ENCODE measurements at regions not wholly inside any gene's neighbourhood (a gene's known extent, or its start where the extent isn't known, plus 50 kb on each side); places are given as distances from the start of the nearest gene placed in this dataset.

GRCh38 chr14:71638523-71639196, 293.6 kb upstream of the RGS6 start:
- no peak for DNase-seq (ENCODE audit: low read depth)

GRCh38 chr14:71642715-71643114, 289.5 kb upstream of the RGS6 start:
- no peak for DNase-seq (ENCODE audit: low read depth)

DNA sequence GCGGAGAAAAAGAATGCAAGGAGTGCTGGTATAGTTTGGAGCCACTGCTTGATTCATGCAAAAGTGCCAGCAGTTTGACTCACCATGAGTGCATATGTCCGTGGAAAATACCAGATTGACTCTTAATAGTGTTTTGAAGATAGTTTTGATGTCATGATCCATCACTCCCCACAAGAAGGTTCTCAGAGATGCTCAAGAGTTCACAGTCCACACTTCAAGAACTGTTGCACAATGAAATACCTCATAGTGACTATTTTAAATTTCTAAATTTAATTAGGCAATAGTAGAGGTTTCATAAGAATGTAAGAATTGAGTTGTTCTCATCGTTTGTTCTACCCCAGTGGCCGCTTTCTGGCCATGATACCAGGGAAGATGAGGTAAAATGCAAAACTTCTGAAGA, 286.6 kb upstream of the RGS6 start:
- DNase-seq (ENCODE audit: low read depth): no peak

DNA sequence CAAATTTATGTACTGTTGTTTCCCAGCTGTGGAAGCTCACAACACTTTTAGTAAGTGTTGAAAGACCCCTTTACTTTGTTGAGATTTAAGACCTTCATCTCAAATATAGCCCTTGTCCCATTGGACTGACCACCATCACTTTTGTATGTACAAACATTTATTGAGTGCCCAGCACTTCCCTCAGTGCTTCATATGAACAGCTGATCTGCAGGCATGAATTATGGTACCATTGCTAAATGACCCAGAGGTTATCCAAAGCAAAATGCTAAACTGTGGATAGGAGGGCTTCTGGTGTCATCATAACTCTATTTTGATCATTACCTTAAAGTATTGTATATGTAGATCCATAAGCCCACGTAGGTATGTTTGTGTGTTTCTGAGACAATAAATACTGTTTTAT, 285.7 kb upstream of the RGS6 start:
- DNase-seq (ENCODE audit: low read depth): no peak

GRCh38 chr14:71647086-71647784, 285.0 kb upstream of the RGS6 start:
- DNase-seq (ENCODE audit: low read depth): no peak

DNA sequence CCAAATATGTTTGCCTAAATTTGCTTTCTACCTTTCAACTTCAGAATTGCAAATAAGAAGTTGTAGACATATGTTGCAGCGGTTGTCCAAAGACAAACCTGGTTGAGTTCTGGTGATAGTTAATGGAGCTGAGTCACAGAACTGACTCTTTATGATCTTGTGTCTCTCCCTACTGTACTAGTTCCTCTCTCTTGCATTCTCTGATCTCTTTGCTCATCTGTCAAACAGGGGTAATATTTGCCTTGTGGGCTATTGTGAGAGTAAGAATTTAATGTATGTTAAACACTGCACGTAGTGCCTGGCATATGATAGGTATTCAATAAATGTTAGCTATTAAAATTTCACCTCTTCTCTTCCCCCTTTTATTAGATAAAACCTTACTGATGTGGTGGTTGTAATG, 283.5 kb upstream of the RGS6 start:
- DNase-seq (ENCODE audit: low read depth): no peak

GRCh38 chr14:71650187-71650755, 282.0 kb upstream of the RGS6 start:
- DNase-seq (ENCODE audit: low read depth): no peak

DNA sequence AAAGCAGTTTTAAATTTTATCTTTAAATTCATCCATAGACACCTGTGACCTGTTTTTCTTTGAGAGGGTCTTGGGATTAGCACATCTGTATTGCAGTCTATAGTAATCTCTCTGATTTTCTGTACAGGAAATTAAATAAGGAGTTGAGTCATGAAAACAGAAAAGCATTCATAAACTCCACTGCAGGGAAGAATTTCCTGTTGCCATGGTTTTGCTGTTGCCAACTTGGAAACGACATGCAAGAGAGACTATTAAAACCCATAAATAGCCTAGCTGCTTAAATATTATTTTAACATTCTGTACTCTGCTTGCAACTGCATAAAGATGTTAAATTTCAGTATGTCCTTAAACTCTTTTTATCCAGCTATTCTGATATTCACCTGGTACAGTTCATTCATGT, 281.0 kb upstream of the RGS6 start:
- no peak for DNase-seq (ENCODE audit: low read depth)

GRCh38 chr14:71652368-71652767, 279.9 kb upstream of the RGS6 start:
- DNase-seq (ENCODE audit: low read depth): no peak

GRCh38 chr14:71654810-71655209, 277.4 kb upstream of the RGS6 start:
- no peak for DNase-seq (ENCODE audit: low read depth)

- no peak for DNase-seq (ENCODE audit: low read depth)
These were observed 273.9 kb upstream of the RGS6 start for GRCh38 chr14:71658261-71658860.

GRCh38 chr14:71659159-71659558, 273.1 kb upstream of the RGS6 start:
- DNase-seq (ENCODE audit: low read depth): no peak

DNA sequence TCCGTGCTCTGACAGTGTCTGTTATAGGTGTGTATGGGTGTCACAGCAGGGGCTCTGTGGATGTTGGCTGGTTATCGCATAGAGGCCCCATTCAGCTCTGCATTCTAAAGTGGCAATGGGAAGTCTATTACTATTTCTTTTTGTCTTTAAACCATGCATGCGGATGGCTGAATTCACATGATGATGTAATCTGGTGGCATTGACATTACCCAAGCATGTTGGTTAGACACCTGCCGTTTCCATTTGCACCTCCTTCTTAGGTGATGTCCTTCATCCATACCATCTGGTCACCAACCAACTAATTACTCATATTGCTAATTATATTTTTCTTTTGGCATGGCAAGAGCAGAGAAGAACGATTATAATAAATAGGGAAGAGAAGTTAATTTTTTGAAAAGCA, 270.8 kb upstream of the RGS6 start:
- no peak for DNase-seq (ENCODE audit: low read depth)

DNA sequence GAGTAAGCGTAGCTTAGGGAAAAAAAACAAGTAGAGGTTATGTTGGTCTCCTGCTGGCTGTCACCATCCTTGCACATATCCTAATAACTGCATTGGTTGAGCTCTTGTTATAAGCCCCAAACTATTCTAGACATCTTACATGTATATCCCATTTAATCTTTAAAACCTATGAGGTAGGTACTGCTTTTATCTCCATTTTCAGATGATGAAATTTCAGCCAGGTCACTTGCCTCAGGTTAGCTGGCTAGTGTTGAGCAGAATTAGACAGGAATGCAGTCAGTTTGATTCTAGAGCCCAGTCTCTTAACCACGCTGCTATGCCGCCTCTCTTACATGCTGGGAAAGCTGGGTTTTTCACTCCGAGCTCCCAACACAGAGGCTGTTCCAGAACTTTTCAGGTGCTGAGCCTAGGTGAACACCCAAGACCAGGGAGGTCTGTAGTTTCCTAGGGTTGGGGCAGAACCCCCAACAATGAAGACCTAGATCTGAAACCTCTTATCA, 269.9 kb upstream of the RGS6 start:
- no peak for DNase-seq (ENCODE audit: low read depth)

- DNase-seq (ENCODE audit: low read depth): no peak
These were observed 267.1 kb upstream of the RGS6 start for GRCh38 chr14:71665157-71665556.

DNA sequence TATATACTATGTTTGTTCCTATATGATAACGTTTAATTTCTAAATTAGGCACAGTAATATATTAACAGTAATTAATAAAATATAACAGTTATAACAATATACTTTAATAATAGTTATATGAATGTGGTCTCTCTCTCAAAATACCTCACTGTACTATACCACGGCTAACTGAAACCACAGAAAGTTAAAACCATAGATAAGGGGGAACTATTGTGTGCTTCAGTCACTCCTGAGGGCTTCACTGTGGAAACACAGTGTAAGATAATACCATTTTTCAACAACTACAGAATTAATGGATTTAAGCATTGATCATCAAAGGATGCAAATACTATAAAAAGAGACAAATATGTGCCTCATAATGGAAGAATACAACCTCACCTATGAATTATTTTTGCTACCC, 266.4 kb upstream of the RGS6 start:
- DNase-seq (ENCODE audit: low read depth): no peak

DNA sequence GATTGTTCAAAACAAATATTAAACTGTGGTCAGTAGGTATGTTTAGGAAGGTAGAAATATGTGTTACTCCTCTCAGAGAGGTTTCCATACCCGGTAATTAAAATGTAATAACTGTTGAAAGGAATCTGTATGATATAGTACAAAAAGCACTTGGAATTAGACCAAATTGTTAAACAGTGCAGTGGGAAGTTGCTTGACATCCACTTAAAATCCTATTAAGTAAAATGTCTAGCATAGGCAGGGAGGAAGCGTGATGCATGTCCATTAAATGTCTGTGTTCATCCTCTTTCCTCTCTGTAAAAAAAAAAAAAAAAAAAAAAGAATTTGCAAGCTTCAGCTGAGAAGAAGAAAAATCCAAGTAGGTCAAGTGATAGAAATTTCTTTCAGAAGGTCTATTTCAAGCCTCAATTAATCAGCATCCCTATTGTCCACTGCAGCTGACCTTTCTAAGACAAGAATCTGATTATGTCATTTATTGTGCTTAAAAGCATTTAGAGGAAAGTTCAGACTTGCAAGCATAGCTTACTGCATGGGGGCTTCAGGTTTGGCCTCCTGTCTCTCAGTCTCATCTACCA, 265.6 kb upstream of the RGS6 start:
- DNase-seq (ENCODE audit: low read depth): no peak

DNA sequence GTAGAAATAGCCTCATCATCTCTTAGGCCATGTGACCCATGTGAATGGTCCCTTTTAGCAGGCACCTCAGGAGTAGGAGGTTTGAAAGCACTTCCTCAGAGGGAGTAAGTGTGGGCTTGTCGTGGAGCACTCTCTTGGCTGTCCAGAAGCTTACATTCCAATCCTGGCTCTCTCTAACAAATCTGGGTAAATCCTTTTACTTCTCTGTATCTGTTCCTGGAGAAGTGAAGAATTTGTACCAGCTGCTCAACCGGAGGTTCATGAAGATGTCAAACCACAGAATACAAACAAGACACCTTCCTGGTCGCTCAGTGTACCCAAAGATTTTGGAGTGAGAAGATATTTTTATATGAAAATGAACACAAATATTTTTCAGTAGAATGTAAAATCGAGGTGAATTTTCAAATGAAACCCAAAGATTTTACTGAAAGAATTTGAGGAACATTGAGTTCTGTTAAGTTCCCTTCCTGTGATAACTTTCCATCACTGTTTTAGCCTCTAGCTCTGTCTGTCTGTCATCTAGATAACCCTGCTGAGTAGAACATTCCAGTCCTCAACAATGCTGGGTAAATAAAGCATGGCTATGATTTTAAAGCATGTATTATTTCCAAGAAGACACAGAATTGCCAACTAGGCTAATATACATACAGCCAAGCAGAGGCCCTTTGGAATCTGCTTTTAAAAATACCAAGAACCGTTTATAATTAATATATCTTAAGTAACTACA, 263.9 kb upstream of the RGS6 start:
- DNase-seq (ENCODE audit: low read depth): no peak

GRCh38 chr14:71672596-71672995, 259.6 kb upstream of the RGS6 start:
- DNase-seq (ENCODE audit: low read depth): no peak

DNA sequence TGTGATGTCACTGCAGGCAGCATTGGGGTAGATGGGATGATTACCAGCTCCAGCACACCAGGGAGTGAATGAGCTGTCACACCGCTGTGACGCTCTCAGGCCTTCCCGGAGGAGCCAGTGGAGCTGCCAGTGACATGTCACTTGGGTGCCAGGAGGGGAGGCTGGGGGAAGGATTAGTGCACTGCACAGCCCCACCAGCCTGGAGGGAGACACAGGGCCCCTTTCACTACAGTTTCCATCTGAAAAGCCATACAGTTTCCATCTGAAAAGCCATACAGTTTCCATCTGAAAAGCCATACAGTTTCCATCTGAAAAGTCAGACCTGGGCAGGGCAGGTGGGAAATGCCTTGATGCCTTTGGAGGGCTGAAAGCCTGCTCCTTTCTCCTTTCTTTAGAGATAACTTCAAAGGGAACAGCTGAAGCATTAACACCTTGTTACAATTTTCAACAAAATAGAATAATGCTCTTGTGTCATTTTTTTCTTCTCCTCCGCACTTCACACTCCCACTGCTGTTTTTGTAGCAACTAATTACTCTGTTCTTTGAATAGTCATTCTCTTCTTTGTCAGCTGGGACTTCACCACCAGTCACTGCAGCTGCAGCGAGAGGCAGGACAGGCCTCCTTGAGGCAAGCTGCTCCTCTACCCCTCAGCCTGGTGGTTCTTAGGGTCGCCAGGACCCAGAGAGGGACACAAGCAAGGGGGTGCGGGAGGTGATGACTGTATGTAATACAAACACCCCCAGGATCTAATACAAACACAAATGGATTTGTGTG, 256.9 kb upstream of the RGS6 start:
- no peak for DNase-seq (ENCODE audit: low read depth)

DNA sequence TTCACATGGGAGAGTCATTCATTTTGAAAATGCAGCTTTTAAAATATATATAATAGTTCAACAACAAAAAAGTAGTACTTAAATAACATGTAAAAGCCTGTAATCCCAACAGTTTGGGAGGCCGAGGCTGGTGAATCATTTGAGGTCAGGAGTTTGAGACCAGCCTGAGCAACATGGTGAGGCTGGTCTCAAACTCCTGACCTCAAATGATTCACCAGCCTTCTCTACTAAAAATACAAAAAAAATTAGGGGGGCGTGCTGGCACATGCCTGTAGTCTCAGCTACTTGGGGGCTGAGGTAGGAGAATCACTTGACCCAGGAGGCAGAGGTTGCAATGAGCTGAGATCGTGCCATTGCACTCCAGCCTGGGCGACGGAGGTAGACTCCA, 256.3 kb upstream of the RGS6 start:
- DNase-seq (ENCODE audit: low read depth): no peak

Measured in activated T-cell treated with anti-CD3 and anti-CD28 coated beads for 1 hour (primary cell).